Left lung (tissue), 4 donors: ENCODE measurements at regions not wholly inside any gene's neighbourhood (a gene's known extent, or its start where the extent isn't known, plus 50 kb on each side); places are given as distances from the start of the nearest gene placed in this dataset.

Experiments
- ATAC-seq: fragments of 200-7000 bp; cut with Tn5 transposase; one replicate; pipeline ENCODE4 v1.9.1; 2020; ENCODE audit warnings: moderate library complexity
- DNase-seq, 4 donors: peaks; one replicate each; pipeline ENCODE4 v3.0.0-alpha.2; 2013 to 2020
- H3K27ac ChIP-seq, 2 donors: fragments of 200-600 bp; sonication (generic) in 1 of 2; one replicate each; pipeline versions ENCODE4 v1.5.0 to v1.8.0; 2020 to 2021
- H3K27me3 ChIP-seq, 2 donors: fragments of 200-600 bp; sonication (generic) in 1 of 2; one replicate each; pipeline versions ENCODE4 v1.5.0 to v1.8.0; 2020 to 2021
- H3K36me3 ChIP-seq, 2 donors: fragments of 200-600 bp; sonication (generic) in 1 of 2; one replicate each; pipeline versions ENCODE4 v1.5.0 to v1.8.0; 2020 to 2021
- H3K4me1 ChIP-seq, 2 donors: fragments of 200-600 bp; one replicate each; pipeline ENCODE4 v1.8.0; 2021
- H3K4me3 ChIP-seq, 2 donors: fragments of 200-600 bp; sonication (generic) in 1 of 2; one replicate each; pipeline versions ENCODE4 v1.5.0 to v1.8.0; 2020 to 2021; ENCODE audit warnings: mild to moderate bottlenecking in 1 of 2
- H3K9me3 ChIP-seq, 2 donors: fragments of 200-600 bp; sonication (generic) in 1 of 2; one replicate each; pipeline versions ENCODE4 v1.5.0 to v1.8.0; 2020 to 2021
- CTCF ChIP-seq, 2 donors: fragments of 200-600 bp; sonication (generic) in 1 of 2; IDR thresholded peaks; one replicate each; pipeline versions ENCODE4 v1.5.0 to v1.8.0; 2021; ENCODE audit warnings: antibody characterized with exemption in 2 of 2
- intact Hi-C, 2 donors: fragments of 100-400 bp; cut with DNase I; formaldehyde crosslinking; loops; one replicate each; pipeline versions ENCODE4 v1.11.2 to v1.14.2; 2022
- donor health status: DM: no; HTN: yes; CAD: no.
- donor health status: DM: no; HTN: no; CAD: no.

DNA sequence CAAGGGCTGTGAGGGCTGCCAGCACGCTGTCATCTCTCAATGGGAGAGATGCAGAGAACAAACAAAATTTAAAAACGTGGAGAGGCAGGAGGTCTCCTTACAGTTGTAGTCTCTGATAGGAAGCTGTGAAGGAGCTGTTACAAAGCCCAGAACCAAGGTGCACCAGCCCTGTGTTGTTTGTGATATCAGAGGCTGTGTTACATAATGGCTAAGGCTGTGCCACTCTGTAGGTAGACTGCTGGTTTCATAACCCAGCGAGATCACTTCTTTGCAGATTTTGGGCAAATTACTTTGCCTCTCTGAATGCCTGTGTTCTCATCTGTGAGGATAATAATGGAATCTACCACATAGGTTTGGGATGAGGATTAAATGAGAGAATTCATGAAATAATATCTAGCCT, 1480.7 kb upstream of the WWC1 start:
- Histone ChIP-seq H3K27me3 (no peaks in the 10 kb centered on the region), H3K36me3 (no peaks in the 10 kb centered on the region), H3K9me3 (peaks cover 0 to 39% of the 10 kb centered on the region in 2 donors), H3K4me1 (no peaks in the 10 kb centered on the region), H3K4me3 (no peak overlapping the region), H3K27ac (no peak overlapping the region)
- TF ChIP-seq CTCF (IDR thresholded peaks at IDR 0.05), result no peak
- no peak for DNase-seq
- no peak for ATAC-seq
- intact Hi-C loops, result no loop called here

DNA sequence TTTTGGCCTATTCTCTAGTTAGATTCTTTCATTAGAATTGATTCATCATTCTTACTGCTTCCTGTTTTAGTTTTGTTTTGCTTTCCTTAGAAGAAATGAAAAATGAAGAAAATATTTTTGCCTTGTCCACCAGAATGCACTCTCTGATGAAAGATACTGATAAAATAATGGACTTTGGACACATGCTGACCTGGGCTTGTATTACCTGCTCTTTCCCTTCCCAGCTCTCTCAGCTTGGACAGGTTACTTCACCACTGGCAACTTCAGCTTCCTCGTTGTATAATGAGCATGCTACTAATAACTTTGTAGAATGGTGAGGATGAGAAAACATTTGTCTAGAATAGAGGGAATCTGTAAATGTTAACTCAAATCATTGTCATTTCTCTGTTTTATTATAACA, 1468.1 kb upstream of the WWC1 start:
- DNase-seq (no peak), ATAC-seq (no peak)
- no peak overlapping the region for H3K27ac ChIP-seq
- intact Hi-C loops, result no loop called here
- no peak overlapping the region for H3K4me3 ChIP-seq
- no peaks in the 10 kb centered on the region for H3K36me3 ChIP-seq
- H3K4me1 ChIP-seq, result no peaks in the 10 kb centered on the region
- no peaks in the 10 kb centered on the region for H3K27me3 ChIP-seq
- TF ChIP-seq CTCF (IDR thresholded peaks at IDR 0.05), result no peak
- H3K9me3 ChIP-seq, result no peaks in the 10 kb centered on the region

DNA sequence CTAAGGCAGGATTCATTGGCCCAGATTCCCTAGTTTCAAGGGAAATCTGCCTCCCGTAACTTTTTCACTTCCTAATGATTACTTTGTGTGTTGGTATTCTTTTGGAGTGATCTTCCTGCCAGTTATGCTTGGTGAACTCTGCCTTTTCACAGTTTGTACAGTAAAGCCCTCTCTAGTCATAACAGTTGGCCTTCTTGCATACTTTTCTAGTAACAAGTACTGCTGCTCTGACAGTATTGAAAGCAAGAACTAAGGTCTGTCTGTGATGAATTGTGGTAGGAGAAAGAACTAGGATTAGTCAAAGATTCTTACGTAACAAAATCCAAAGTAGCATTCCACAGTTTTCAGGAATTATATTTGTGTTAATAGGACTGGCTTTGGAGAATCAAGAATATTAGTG, 1457.2 kb upstream of the WWC1 start:
- ATAC-seq (no peak), DNase-seq (no peak)
- no peaks in the 10 kb centered on the region for H3K27me3 ChIP-seq
- intact Hi-C loops, result no loop called here
- no peak overlapping the region for H3K4me3 ChIP-seq
- no peak overlapping the region for H3K27ac ChIP-seq
- no peaks in the 10 kb centered on the region for H3K4me1 ChIP-seq
- H3K36me3 ChIP-seq, result no peaks in the 10 kb centered on the region
- no peak for TF ChIP-seq CTCF (IDR thresholded peaks at IDR 0.05)
- H3K9me3 ChIP-seq, result no peaks in the 10 kb centered on the region

DNA sequence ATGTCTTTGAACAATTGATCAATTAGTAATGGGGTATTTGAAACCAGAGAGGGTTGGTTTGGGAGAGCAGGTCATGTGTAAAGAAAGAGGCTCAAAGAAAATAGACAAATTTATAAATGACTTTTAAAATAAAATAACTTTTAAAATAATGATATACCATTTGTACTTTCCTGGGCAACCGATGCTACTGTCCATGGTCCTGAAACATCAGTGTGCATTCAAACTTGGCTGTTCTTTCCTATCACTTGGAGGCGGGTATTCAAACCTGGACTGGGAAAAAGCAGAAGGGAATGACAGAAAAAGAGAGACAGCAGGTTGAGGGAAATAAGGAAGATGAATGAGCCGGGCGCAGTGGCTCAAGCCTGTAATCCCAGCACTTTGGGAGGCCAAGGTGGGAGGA, 1446.4 kb upstream of the WWC1 start:
- ATAC-seq (no peak), DNase-seq (peak in 2 of 4 donors; percentile 24 to 39)
- intact Hi-C loops, result no loop called here
- no peaks in the 10 kb centered on the region for H3K4me1 ChIP-seq
- no peak for TF ChIP-seq CTCF (IDR thresholded peaks at IDR 0.05)
- H3K27me3 ChIP-seq, result no peaks in the 10 kb centered on the region
- no peaks in the 10 kb centered on the region for H3K36me3 ChIP-seq
- no peak overlapping the region for H3K4me3 ChIP-seq
- H3K27ac ChIP-seq, result no peak overlapping the region
- H3K9me3 ChIP-seq, result peaks cover 0 to 14% of the 10 kb centered on the region in 2 donors

GRCh38 chr5:166856791-166857190, 1434.7 kb upstream of the WWC1 start:
- DNase-seq (no peak), ATAC-seq (no peak)
- no peak for TF ChIP-seq CTCF (IDR thresholded peaks at IDR 0.05)

More at GRCh38 chr5:166856791-166857190, 1434.7 kb upstream of the WWC1 start:
- intact Hi-C loops, result no loop called here
- Histone ChIP-seq H3K36me3 (no peaks in the 10 kb centered on the region), H3K27ac (no peak overlapping the region), H3K9me3 (no peaks in the 10 kb centered on the region), H3K4me3 (no peak overlapping the region), H3K4me1 (no peaks in the 10 kb centered on the region), H3K27me3 (no peaks in the 10 kb centered on the region)
